GM18511 (cell line): ENCODE measurements at regions not wholly inside any gene's neighbourhood (a gene's known extent, or its start where the extent isn't known, plus 50 kb on each side); places are given as distances from the start of the nearest gene placed in this dataset.

Experiments
- ATAC-seq: cut with Tn5 transposase; IDR thresholded peaks from one replicate; pipeline ENCODE4 v1.9.1; 2021; ENCODE audit warnings: mild to moderate bottlenecking, moderate library complexity; ENCODE audit not compliant: unreplicated experiment

DNA sequence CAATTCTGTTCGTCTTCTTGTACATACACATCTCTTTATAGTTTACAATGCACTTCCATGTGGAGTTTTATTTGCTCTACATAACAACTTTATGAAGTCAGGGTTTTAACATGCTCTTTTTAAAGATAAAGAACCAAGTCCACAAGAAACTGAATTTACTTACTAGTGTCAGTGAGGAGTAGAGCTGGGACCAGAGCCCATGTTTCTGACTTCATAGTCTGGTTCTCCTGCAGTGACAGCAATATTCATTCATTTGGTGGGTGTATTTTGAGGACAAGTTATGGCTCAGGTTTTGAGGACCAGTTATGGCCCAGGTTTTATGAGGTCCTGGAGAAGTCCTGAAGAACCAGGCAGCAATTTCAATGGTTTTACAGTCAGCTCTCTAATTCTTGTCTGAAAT is 481.9 kb upstream of the TNC start:
- ATAC-seq = no peak

DNA sequence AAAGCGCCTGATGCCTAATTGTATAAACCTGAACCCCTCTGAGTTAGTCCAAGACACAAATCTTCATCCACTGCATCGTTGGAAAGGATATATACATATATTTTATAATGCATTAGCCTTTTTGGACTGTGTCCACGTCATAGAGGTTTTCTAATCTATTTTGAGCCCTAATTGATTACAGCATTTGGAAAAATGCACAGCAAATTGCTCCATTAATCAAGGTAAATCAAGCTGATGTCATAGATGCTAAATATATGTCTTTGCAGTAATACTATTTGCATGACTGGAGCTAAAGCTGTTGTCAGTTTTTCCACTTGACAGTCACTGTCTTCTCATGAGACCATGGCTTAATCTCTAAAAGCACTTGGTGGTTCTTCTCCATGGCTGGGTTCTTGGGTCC is 483.5 kb upstream of the TNC start:
- ATAC-seq = no peak

DNA sequence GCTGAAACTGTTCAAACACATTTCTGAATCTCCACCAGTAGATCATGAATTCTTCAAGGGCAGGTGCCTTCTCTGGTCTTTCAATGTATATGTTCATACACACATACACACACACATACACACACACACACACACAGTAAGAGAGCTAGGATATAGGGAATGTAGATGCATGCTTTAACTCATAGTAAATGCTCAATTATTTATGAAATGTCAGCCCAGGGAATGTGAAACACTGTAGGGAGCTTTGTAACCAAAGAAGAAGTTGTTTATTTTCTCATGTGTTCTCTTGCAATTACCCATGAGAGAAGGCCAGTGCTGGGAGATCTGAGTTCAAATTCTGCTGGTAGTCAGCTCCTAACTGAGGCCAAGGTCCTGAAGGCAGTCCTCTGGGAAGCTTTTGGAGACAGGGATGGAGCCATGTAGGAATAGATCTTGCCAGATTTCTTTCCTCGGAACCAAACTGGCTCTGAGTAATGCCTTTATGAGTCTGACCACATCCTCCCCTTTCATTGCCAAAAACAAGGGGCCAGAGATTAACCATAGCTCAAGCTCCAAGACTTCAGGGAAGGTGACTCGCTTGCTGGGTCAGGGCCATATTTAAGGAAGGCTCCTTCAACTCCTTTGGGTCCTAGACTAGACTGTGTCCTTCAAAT is 487.0 kb upstream of the TNC start:
- no peak for ATAC-seq

DNA sequence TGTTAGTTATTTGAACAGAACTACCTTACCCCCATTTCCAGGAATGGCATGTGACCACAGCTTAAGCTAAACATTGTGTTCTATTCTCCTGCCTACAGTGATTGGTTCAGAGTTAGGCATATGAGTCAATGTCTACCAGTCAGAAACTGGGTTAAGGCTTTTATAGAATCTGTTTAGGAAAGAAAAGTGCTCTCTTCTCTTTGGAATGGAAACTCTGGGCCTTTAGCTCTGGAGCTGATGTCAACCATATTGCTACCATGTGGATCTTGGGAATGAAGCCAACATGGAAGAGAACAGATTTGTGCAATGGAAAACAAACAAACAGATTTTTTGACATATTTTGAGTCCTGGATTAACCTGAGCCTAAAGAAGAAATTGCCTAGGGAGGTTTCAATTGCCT is 488.9 kb upstream of the TNC start:
- no peak for ATAC-seq

GRCh38 chr9:115614326-115614999 is 496.5 kb upstream of the TNC start:
- ATAC-seq = no peak

DNA sequence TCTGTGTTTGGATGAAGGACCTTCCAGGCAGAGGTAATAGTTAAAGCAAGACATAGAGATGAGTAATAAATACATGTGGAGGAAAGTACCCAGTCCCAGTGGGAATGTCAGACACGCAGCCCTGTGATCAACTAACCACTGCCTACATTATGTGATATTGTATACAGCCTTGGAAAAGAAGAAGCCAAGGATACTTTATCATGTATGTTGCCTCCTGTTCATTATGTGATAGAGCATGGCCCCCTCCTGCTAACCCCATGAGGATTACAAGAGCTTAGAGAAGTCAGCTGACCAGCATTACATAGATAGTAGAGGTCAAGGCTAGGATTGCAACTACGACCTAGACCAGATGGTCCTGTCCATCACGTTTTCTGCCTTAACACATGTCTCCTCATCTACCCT is 497.0 kb upstream of the TNC start:
- no peak for ATAC-seq

DNA sequence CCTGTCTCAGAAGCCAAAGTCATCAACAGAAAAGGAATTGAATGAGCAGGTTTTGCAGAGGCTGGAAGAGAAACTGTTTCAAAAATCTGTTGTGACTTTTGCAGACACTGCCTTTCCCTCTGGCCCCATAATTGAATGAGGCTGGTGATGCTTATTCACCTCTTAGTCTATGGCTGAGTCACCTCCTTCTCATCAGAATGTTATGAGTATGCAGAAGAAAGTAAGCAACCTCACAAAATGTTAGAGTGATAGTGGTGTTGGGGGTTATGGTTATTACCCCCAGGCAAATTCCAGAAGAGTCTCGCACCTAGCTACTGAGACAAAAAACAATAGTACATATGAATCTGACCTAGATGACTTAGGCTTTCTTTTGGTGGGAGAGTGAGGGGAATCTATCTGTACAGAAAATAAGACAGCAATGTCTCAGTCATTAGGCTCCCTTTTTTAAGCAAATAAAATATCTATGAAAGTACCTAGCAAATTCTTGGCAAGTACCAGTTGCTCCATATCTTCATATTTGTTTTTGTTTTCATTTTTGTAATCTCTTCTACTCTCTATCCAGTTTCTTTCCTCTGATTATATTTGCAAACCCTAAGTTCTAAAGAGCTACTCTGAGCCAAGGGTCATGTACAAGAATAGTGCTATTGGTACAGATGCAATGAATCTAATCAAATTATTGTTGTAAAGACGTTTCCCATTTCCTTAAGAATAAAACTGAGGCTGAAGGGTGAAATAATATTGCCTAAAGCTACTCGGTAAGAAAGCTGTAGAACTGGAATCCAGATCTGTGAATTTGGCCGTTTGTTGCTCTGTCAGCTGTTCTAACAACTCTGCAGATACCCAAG is 498.1 kb upstream of the TNC start:
- no peak for ATAC-seq

- ATAC-seq = no peak
Measured at GRCh38 chr9:115616666-115617239, 498.8 kb upstream of the TNC start.

- ATAC-seq = no peak
Measured at GRCh38 chr9:115625251-115625650, 507.3 kb upstream of the TNC start.

GRCh38 chr9:115625954-115626353 is 508.0 kb upstream of the TNC start:
- no peak for ATAC-seq

DNA sequence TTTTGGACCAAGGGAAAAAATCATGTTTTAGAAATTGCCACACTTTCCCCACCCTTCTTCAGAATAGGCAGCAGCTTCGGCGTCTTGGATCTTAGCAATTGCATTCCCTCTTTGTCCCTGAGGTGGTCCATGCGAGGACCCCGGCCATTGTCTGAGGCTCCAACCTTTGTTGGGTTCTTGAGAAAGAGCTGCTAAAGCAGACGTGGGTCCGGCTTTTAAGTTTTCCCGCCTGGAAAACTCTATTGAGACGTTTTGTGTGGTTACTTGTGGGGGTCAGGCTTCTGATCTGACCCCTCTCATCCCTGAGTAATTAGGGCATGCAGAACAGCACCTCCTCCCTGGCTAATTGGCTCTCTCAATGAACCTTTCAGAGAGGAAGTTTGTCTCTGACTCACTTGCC is 509.6 kb upstream of the TNC start:
- no peak for ATAC-seq

GRCh38 chr9:115628426-115628825 is 510.5 kb upstream of the TNC start:
- no peak for ATAC-seq

DNA sequence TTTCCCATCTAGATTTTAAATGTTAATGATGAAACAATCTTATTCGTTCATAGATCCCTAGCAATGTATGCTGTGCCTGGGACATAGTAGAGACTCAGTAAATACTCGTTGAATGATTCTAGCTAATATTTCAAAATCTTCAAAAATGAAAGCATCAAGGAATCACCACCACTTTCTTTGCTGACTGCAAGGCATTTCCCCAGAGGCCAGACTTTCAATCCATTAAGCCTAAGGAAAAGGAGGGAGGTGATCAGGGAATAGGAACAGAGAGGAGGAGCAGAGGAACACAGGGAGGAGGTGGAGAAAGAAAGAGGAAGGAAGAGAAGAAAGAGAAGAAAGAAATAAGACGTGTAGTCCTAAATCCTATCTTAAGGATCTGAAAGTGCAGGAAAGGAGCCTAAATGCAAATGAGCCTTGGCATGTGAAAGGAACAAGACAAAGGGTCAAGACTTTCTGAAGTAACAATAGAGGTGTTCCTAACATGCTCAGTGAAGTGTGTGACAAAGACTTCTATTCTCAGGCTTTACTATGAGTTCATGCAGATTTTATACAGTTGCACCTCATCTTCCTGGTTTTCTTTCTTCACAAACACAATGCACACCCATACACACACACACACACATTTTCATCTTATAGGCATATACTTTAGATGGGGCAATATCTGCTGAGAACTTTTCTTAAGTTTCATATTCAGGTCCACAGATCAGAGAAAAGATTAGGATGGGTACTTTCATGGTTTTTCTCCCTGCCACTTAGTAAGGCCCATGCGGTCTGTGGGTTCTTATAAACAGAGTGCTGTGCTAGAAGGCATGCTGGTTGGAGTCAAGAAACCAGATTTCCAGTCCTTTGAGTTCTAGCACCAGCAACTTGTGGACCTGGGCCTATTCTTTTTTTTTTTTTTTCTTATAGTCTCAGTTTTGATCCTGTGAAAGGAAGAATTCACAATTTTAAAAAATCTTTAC is 512.2 kb upstream of the TNC start:
- no peak for ATAC-seq

GRCh38 chr9:115632391-115632790 is 514.4 kb upstream of the TNC start:
- no peak for ATAC-seq

DNA sequence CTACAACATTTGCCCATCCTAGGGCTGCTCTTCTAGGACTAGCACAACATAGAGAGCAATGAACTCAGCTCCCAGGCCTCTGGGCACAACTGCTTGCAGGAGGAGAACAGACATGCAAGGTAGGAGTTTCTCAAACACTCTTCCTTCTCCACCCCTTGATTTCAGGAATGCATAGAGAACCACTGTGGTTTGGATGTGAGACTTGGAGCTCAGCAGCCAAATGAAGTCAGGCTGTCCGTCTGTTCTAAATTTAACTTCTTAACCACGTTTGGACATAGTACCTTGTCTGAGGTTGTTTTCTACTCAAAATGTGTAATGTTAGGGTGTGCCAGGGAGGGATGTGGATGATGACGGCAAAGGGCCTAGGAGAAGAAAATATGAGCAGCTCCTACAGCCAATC is 515.1 kb upstream of the TNC start:
- ATAC-seq = no peak

- ATAC-seq = no peak
Measured at GRCh38 chr9:115635680-115636383, 517.8 kb upstream of the PAPPA start.

DNA sequence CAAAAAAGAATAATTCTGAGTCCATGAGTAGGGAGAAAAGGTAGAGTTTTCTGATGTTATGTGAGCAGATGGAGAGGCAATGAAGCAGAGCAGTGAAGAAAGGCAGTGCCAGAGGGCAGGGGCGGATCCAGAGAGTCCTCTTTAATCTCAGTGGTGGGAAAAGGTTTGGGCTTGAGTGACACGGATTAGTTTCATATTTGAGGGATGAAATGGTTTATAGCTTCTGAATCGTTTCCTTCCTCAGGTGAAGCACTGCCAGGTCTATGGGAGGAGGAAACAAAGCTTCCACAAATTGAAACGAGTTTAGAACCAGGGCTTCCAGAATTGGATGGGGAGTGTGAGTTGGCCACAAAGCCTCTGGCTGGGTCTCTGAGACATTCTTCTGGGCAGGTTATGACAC is 517.0 kb upstream of the PAPPA start:
- no peak for ATAC-seq

DNA sequence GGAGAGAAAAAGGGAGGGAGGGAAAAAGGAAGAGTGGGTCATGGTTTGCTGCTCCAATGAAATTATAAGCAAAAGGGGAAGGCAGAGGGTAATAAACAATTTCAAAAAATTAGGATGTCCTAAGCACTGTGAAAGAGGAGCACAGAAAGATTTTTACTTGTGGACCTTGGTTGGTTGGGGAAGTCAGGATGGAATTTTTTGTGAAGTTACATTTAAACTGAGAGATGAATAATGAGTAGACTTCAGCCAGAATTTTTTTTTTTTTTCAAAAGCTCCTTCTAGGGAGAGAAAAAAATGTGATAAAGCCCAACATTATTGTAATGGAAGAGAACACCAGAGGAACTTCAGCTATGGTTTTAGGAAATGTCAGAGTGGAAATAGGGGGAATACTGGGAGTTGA is 515.9 kb upstream of the PAPPA start:
- ATAC-seq = no peak

- no peak for ATAC-seq
Measured at GRCh38 chr9:115640887-115641286, 512.7 kb upstream of the PAPPA start.

DNA sequence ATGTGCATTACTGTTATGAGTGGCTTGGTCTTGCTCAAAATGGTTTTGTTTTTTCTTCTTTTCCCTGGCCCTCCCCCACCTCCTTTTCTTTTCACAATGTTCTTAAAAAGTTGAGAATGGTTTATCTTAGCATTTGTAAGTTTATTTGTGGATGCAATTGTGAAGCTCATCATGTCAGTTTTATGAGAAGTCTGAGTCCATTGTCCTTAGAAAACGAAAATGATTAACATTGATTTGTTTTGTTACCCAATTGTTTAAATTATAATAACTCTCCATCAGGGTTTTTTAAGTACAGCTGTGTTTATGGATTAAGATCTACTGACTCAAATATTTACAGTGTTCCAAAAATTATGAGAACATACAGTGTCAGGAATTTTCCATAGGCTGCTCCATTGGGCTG is 511.3 kb upstream of the PAPPA start:
- no peak for ATAC-seq
